PC-9 (cell line): ENCODE measurements at regions not wholly inside any gene's neighbourhood (a gene's known extent, or its start where the extent isn't known, plus 50 kb on each side); places are given as distances from the start of the nearest gene placed in this dataset.

Experiments
- BruUV-seq: library from RNA; stranded (reverse); fragments of 400-500 nt; replicated peaks from 2 replicates; lab custom pipeline; 2021; lab: Mats Ljungman, UMichigan
- CTCF ChIA-PET: fragments of 300-600 bp; sonication (Branson Sonifier 250); formaldehyde crosslinking; loops from one replicate; lab custom pipeline; 2022; ENCODE audit warnings: antibody characterized with exemption; lab: Charles Lee
- POLR2A ChIA-PET: fragments of 300-600 bp; sonication (Branson Sonifier 250); formaldehyde crosslinking; loops from one replicate; lab custom pipeline; 2022; ENCODE audit warnings: antibody characterized with exemption; ENCODE audit not compliant: unreplicated experiment; lab: Charles Lee
- DNase-seq, 2 experiments: peaks; one replicate each; pipeline versions ENCODE4 v3.0.0 to v3.0.0-alpha.2; 2015 to 2022; ENCODE audit warnings: mixed read lengths in 1 of 2
- H2AFZ ChIP-seq: fragments of 200-600 bp; sonication (generic); 2 replicates; pipeline ENCODE4 v1.8.1; 2017; ENCODE audit warnings: antibody characterized with exemption
- H3F3A ChIP-seq: fragments of 200-600 bp; sonication (generic); 2 replicates; pipeline ENCODE4 v1.8.1; 2017; ENCODE audit warnings: antibody characterized with exemption, mild to moderate bottlenecking, low read depth; ENCODE audit not compliant: insufficient read depth
- H3K27ac ChIP-seq: fragments of 200-600 bp; sonication (generic); 2 replicates; pipeline ENCODE4 v1.6.1; 2016; ENCODE audit warnings: mixed run types
- H3K27me3 ChIP-seq: fragments of 200-600 bp; sonication (generic); 2 replicates; pipeline ENCODE4 v1.6.1; 2016; ENCODE audit warnings: low read depth, mixed run types; ENCODE audit not compliant: insufficient read depth
- H3K36me3 ChIP-seq: fragments of 200-600 bp; sonication (generic); 2 replicates; pipeline ENCODE4 v1.6.1; 2016; ENCODE audit warnings: low read depth, mixed run types
- H3K4me1 ChIP-seq: fragments of 200-600 bp; sonication (generic); replicated peaks from 2 replicates; pipeline ENCODE4 v1.6.1; 2016; ENCODE audit warnings: mixed run types; ENCODE audit not compliant: insufficient read depth
- H3K4me2 ChIP-seq: fragments of 200-600 bp; sonication (generic); 2 replicates; pipeline ENCODE4 v1.6.1; 2017; ENCODE audit warnings: mixed run types
- H3K4me3 ChIP-seq: fragments of 200-600 bp; sonication (generic); 2 replicates; pipeline ENCODE4 v1.6.1; 2016; ENCODE audit warnings: mixed run types
- H3K79me2 ChIP-seq: fragments of 200-600 bp; sonication (generic); 2 replicates; pipeline ENCODE4 v1.6.1; 2017; ENCODE audit warnings: low read depth, mixed run types
- H3K9me2 ChIP-seq: fragments of 200-600 bp; sonication (generic); 2 replicates; pipeline ENCODE4 v1.8.1; 2017; ENCODE audit warnings: mild to moderate bottlenecking; ENCODE audit not compliant: insufficient read depth
- H3K9me3 ChIP-seq: fragments of 200-600 bp; sonication (generic); 2 replicates; pipeline ENCODE4 v1.8.1; 2016; ENCODE audit warnings: low read depth; ENCODE audit not compliant: insufficient read depth
- H4K20me1 ChIP-seq: fragments of 200-600 bp; sonication (generic); 2 replicates; pipeline ENCODE4 v1.8.1; 2017; ENCODE audit not compliant: insufficient read depth
- CTCF ChIP-seq: fragments of 200-600 bp; sonication (generic); conservative IDR thresholded peaks from 2 replicates; pipeline ENCODE4 v1.6.1; 2017; ENCODE audit warnings: mixed run types, antibody characterized with exemption, mild to moderate bottlenecking, moderate library complexity
- EZH2 ChIP-seq: fragments of 200-600 bp; sonication (generic); IDR thresholded peaks from 2 replicates; pipeline ENCODE4 v1.8.0; 2017; ENCODE audit warnings: antibody characterized with exemption, low read depth
- intact Hi-C: fragments of 100-400 bp; cut with micrococcal nuclease; formaldehyde crosslinking; loops from one replicate; pipeline ENCODE4 v1.10.0; 2022; ENCODE audit not compliant: unreplicated experiment

- ChIA-PET POLR2A (no interaction called here), CTCF (no interaction called here)
- Histone ChIP-seq H3K27me3 (peaks cover 4% of the 10 kb centered on the region; the same call in 1 of the 2 replicates), H4K20me1 (no peaks in the 10 kb centered on the region), H3K36me3 (no peaks in the 10 kb centered on the region), H3K4me2 (no peak overlapping the region), H3F3A (no peaks in the 10 kb centered on the region), H3K79me2 (no peaks in the 10 kb centered on the region), H3K9me2 (no peaks in the 10 kb centered on the region), H3K27ac (no peak overlapping the region), H3K9me3 (no peaks in the 10 kb centered on the region), H3K4me3 (no peak overlapping the region), H2AFZ (no peak overlapping the region), H3K4me1 (no peaks in the 10 kb centered on the region)
- BruUV-seq = no TSS peak
- DNase-seq = no peak
- intact Hi-C loops = no loop called here
- TF ChIP-seq EZH2 (no peak), CTCF (no peak)
Measured at GRCh38 chr12:23185346-23185745, 560.4 kb downstream of the ETNK1 start.

- POLR2A ChIA-PET = no interaction called here
- BruUV-seq = no TSS peak
- CTCF ChIA-PET = no interaction called here
Measured at GRCh38 chr12:23186950-23187349, 562.0 kb downstream of the ETNK1 start.

GRCh38 chr12:23193552-23193951 lies 568.6 kb downstream of the ETNK1 start:
- Histone ChIP-seq H3K27me3 (no peaks in the 10 kb centered on the region), H3K36me3 (no peaks in the 10 kb centered on the region), H3K9me3 (no peaks in the 10 kb centered on the region), H3K79me2 (no peaks in the 10 kb centered on the region), H4K20me1 (no peaks in the 10 kb centered on the region), H2AFZ (no peak overlapping the region), H3F3A (no peaks in the 10 kb centered on the region), H3K9me2 (no peaks in the 10 kb centered on the region), H3K4me3 (no peak overlapping the region), H3K4me1 (no peaks in the 10 kb centered on the region), H3K27ac (no peak overlapping the region), H3K4me2 (no peak overlapping the region)
- no TSS peak for BruUV-seq
- intact Hi-C loops = no loop called here
- no peak for TF ChIP-seq EZH2
- TF ChIP-seq CTCF = no peak
- DNase-seq = no peak
- ChIA-PET POLR2A (no interaction called here), CTCF (no interaction called here)

More at GRCh38 chr12:23186950-23187349, 562.0 kb downstream of the ETNK1 start:
- Histone ChIP-seq H3F3A (no peaks in the 10 kb centered on the region), H3K27me3 (no peaks in the 10 kb centered on the region), H4K20me1 (no peaks in the 10 kb centered on the region), H3K4me3 (no peak overlapping the region), H3K79me2 (no peaks in the 10 kb centered on the region), H3K4me2 (no peak overlapping the region), H3K9me2 (no peaks in the 10 kb centered on the region), H3K9me3 (no peaks in the 10 kb centered on the region), H3K36me3 (no peaks in the 10 kb centered on the region), H2AFZ (no peak overlapping the region), H3K27ac (no peak overlapping the region), H3K4me1 (no peaks in the 10 kb centered on the region)
- intact Hi-C loops = no loop called here
- no peak for TF ChIP-seq EZH2
- no peak for TF ChIP-seq CTCF
- DNase-seq = no peak
